Mesenchymal stem cell (in vitro differentiated cells and primary cell): ENCODE measurements at regions not wholly inside any gene's neighbourhood (a gene's known extent, or its start where the extent isn't known, plus 50 kb on each side); places are given as distances from the start of the nearest gene placed in this dataset.
"Not testable (repeated sequence)": the region's sequence is repeated elsewhere in the genome, so short reads cannot be mapped to it uniquely, and the experiment has no call there.

Experiments used
- DNase-seq: peaks from one replicate; pipeline ENCODE4 v3.0.0-alpha.2; 2013
- H2AFZ ChIP-seq: one replicate; pipeline ENCODE4 v1.6.1; 2013; ENCODE audit warnings: low read depth, mild to moderate bottlenecking, control low read depth, inconsistent platforms, low read length, moderate library complexity
- H2AK5ac ChIP-seq: 2 replicates; pipeline ENCODE4 v1.6.1; 2013; ENCODE audit warnings: low read length, moderate library complexity, mild to moderate bottlenecking, inconsistent platforms; ENCODE audit not compliant: severe bottlenecking
- H2BK120ac ChIP-seq: one replicate; pipeline ENCODE4 v1.6.1; 2013; ENCODE audit warnings: low read depth, mild to moderate bottlenecking, inconsistent platforms, low read length, moderate library complexity
- H2BK12ac ChIP-seq, 2 experiments: one replicate each; pipeline ENCODE4 v1.6.1; 2013; ENCODE audit warnings: inconsistent platforms in 2 of 2, low read length in 2 of 2, mild to moderate bottlenecking in 2 of 2, moderate library complexity in 2 of 2, control low read depth in 1 of 2
- H2BK15ac ChIP-seq: one replicate; pipeline ENCODE4 v1.6.1; 2013; ENCODE audit warnings: mild to moderate bottlenecking, low read depth, inconsistent platforms; ENCODE audit not compliant: poor library complexity, severe bottlenecking
- H2BK5ac ChIP-seq: 2 replicates; pipeline ENCODE4 v1.6.1; 2013; ENCODE audit warnings: low read depth, mild to moderate bottlenecking, low read length, control low read depth, inconsistent platforms; ENCODE audit not compliant: poor library complexity, severe bottlenecking
- H3K14ac ChIP-seq, 2 experiments: one replicate each; pipeline ENCODE4 v1.6.1; 2013; ENCODE audit warnings: inconsistent platforms in 2 of 2, low read length in 2 of 2, control low read depth in 1 of 2, mild to moderate bottlenecking in 1 of 2, moderate library complexity in 1 of 2
- H3K18ac ChIP-seq, 2 experiments: one replicate each; pipeline ENCODE4 v1.6.1; 2013; ENCODE audit warnings: inconsistent platforms in 2 of 2, low read length in 2 of 2, control low read depth in 1 of 2, low read depth in 1 of 2, mild to moderate bottlenecking in 1 of 2
- H3K23ac ChIP-seq, 2 experiments: one replicate each; pipeline ENCODE4 v1.6.1; 2013; ENCODE audit warnings: inconsistent platforms in 2 of 2, low read length in 2 of 2, mild to moderate bottlenecking in 2 of 2, moderate library complexity in 2 of 2, control low read depth in 1 of 2
- H3K27ac ChIP-seq: 2 replicates; pipeline ENCODE4 v1.5.1; 2013; ENCODE audit warnings: mild to moderate bottlenecking, moderate library complexity, low read length, control low read depth, inconsistent platforms; ENCODE audit not compliant: poor library complexity, severe bottlenecking
- H3K27me3 ChIP-seq, 2 experiments: 2 replicates each; pipeline versions ENCODE4 v1.6.1 to v1.7.0; 2013; ENCODE audit warnings: low read length in 2 of 2, mild to moderate bottlenecking in 2 of 2, moderate library complexity in 2 of 2, control low read depth in 1 of 2, inconsistent platforms in 1 of 2; ENCODE audit not compliant: control insufficient read depth in 1 of 2, insufficient read depth in 1 of 2
- H3K36me3 ChIP-seq, 2 experiments: 2 replicates each; pipeline versions ENCODE4 v1.6.1 to v1.7.0; 2013; ENCODE audit warnings: low read length in 2 of 2, control low read depth in 1 of 2, inconsistent platforms in 1 of 2, low read depth in 1 of 2, mild to moderate bottlenecking in 1 of 2; ENCODE audit not compliant: insufficient read depth in 2 of 2, control insufficient read depth in 1 of 2
- H3K4ac ChIP-seq, 2 experiments: one replicate each; pipeline ENCODE4 v1.6.1; 2013; ENCODE audit warnings: inconsistent platforms in 2 of 2, low read length in 2 of 2, mild to moderate bottlenecking in 2 of 2, moderate library complexity in 2 of 2, control low read depth in 1 of 2, low read depth in 1 of 2
- H3K4me1 ChIP-seq: 2 replicates; pipeline ENCODE4 v1.6.1; 2013; ENCODE audit warnings: low read depth, low read length, control low read depth; ENCODE audit not compliant: control insufficient read depth, insufficient read depth
- H3K4me2 ChIP-seq: 2 replicates; pipeline ENCODE4 v1.6.1; 2013; ENCODE audit warnings: low read length, mild to moderate bottlenecking, inconsistent platforms; ENCODE audit not compliant: poor library complexity, severe bottlenecking
- H3K4me3 ChIP-seq, 2 experiments: 2 replicates each; pipeline versions ENCODE4 v1.5.1 to v1.7.0; 2013; ENCODE audit warnings: low read length in 2 of 2, mild to moderate bottlenecking in 2 of 2, control low read depth in 1 of 2, low read depth in 1 of 2; ENCODE audit not compliant: insufficient read depth in 1 of 2
- H3K79me1 ChIP-seq: replicated peaks from 2 replicates; pipeline ENCODE4 v1.6.1; 2013; ENCODE audit warnings: mild to moderate bottlenecking, control low read depth, low read length, inconsistent platforms; ENCODE audit not compliant: poor library complexity, severe bottlenecking
- H3K9ac ChIP-seq: 2 replicates; pipeline ENCODE4 v1.7.0; 2013; ENCODE audit warnings: mild to moderate bottlenecking, low read length, moderate library complexity
- H3K9me3 ChIP-seq: 2 replicates; pipeline ENCODE4 v1.7.0; 2013; ENCODE audit warnings: mild to moderate bottlenecking, low read length; ENCODE audit not compliant: control insufficient read depth
- H4K8ac ChIP-seq: one replicate; pipeline ENCODE4 v1.6.1; 2013; ENCODE audit warnings: inconsistent platforms, mild to moderate bottlenecking, low read length, moderate library complexity
- H4K91ac ChIP-seq: one replicate; pipeline ENCODE4 v1.6.1; 2013; ENCODE audit warnings: mild to moderate bottlenecking, low read length, inconsistent platforms
- WGBS: methylation state at CpG from one replicate; pipeline ENCODE4 v1.1.7; 2013; ENCODE audit warnings: mixed read lengths; 5-methylcytosine and 5-hydroxymethylcytosine counted together

GRCh38 chr10:84881696-84882095 lies 553.3 kb downstream of the CCSER2 start:
- H2AK5ac ChIP-seq, H3K36me3 ChIP-seq, H2BK120ac ChIP-seq, H3K27me3 ChIP-seq, H3K4ac ChIP-seq, H3K4me1 ChIP-seq, H4K91ac ChIP-seq, H3K27ac ChIP-seq, H3K79me1 ChIP-seq, H3K4me3 ChIP-seq, H2BK5ac ChIP-seq, H3K9ac ChIP-seq, H3K14ac ChIP-seq, H3K18ac ChIP-seq, H2BK15ac ChIP-seq, H2BK12ac ChIP-seq, DNase-seq, H2AFZ ChIP-seq, H3K23ac ChIP-seq, H3K4me2 ChIP-seq, H3K9me3 ChIP-seq, H4K8ac ChIP-seq: not testable (repeated sequence)
- WGBS = 76% methylated on average over 3 of the region's 3 CpGs

DNA sequence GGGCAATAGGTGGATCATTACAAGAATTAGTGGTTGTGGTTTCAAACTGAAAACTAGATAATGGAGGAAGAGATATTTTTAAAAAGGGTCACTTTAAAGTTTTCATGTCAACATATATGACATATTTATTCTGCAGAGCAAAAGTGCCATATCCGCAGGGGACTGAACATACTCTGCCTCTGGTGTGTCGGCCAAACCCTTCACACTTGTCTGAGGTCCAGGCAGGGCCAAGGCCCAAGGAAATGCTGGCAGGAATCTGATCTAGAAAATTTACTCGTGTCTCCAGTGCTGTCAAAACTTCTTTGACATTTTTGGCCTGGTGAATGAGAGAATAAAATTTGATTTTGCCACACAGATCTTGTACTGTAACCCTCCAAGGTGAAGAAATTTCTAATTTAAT lies 562.3 kb downstream of the CCSER2 start:
- Histone ChIP-seq H3K4me1 (no peaks in the 10 kb centered on the region), H2AK5ac (no peak overlapping the region), H2AFZ (no peak overlapping the region), H4K91ac (no peak overlapping the region), H3K23ac (no peak overlapping the region), H3K9ac (no peak overlapping the region), H3K27me3 (no peaks in the 10 kb centered on the region), H3K9me3 (no peaks in the 10 kb centered on the region), H2BK15ac (no peak overlapping the region), H3K14ac (no peak overlapping the region), H3K4me2 (no peak overlapping the region), H3K4ac (no peak overlapping the region), H3K27ac (no peak overlapping the region), H3K18ac (no peak overlapping the region), H2BK120ac (no peak overlapping the region), H4K8ac (no peak overlapping the region), H3K4me3 (no peak overlapping the region), H2BK12ac (no peak overlapping the region), H3K79me1 (no peaks in the 10 kb centered on the region), H3K36me3 (no peaks in the 10 kb centered on the region), H2BK5ac (no peak overlapping the region)
- DNase-seq = no peak
- 69% methylated on average over 3 of the region's 3 CpGs for WGBS

- Histone ChIP-seq H2BK5ac (no peak overlapping the region), H3K9me3 (no peaks in the 10 kb centered on the region)
Observed at GRCh38 chr10:84891631-84892030, 563.2 kb downstream of the CCSER2 start.

GRCh38 chr10:84895541-84895940 lies 567.2 kb downstream of the CCSER2 start:
- Histone ChIP-seq H3K9me3 (no peaks in the 10 kb centered on the region), H4K91ac (no peak overlapping the region), H4K8ac (no peak overlapping the region), H3K23ac (no peak overlapping the region), H2BK120ac (no peak overlapping the region), H2BK15ac (no peak overlapping the region), H3K4ac (no peak overlapping the region), H3K4me3 (no peak overlapping the region), H3K9ac (no peak overlapping the region), H2BK12ac (no peak overlapping the region), H3K27me3 (no peaks in the 10 kb centered on the region), H3K18ac (no peak overlapping the region), H3K79me1 (no peaks in the 10 kb centered on the region), H2BK5ac (no peak overlapping the region), H3K14ac (no peak overlapping the region), H3K27ac (no peak overlapping the region), H3K4me2 (no peak overlapping the region), H3K4me1 (no peaks in the 10 kb centered on the region), H2AK5ac (no peak overlapping the region), H3K36me3 (no peaks in the 10 kb centered on the region), H2AFZ (no peak overlapping the region)
- 90% methylated on average over 1 of the region's 3 CpGs for WGBS
- no peak for DNase-seq

More at GRCh38 chr10:84891631-84892030, 563.2 kb downstream of the CCSER2 start:
- Histone ChIP-seq H4K91ac (no peak overlapping the region), H3K4me1 (no peaks in the 10 kb centered on the region), H2BK120ac (no peak overlapping the region), H2AFZ (no peak overlapping the region), H2BK15ac (no peak overlapping the region), H3K18ac (no peak overlapping the region), H3K79me1 (no peaks in the 10 kb centered on the region), H3K4ac (no peak overlapping the region), H3K14ac (no peak overlapping the region), H3K36me3 (no peaks in the 10 kb centered on the region), H3K23ac (no peak overlapping the region), H2BK12ac (no peak overlapping the region), H3K27ac (no peak overlapping the region), H3K4me3 (no peak overlapping the region), H3K4me2 (no peak overlapping the region), H3K27me3 (no peaks in the 10 kb centered on the region), H3K9ac (no peak overlapping the region), H2AK5ac (no peak overlapping the region), H4K8ac (no peak overlapping the region)
- WGBS = 46% methylated on average over 4 of the region's 4 CpGs
- no peak for DNase-seq
